HAP-1 (cell line): ENCODE measurements at regions not wholly inside any gene's neighbourhood (a gene's known extent, or its start where the extent isn't known, plus 50 kb on each side); places are given as distances from the start of the nearest gene placed in this dataset.

ENCODE experiments used
- DNase-seq, 2 experiments: peaks; one replicate each; pipeline ENCODE4 v3.0.0-alpha.2; 2016 to 2020; ENCODE audit warnings: low spot score in 2 of 2
- H3K27me3 ChIP-seq: fragments of 250-450 bp; sonication (Bioruptor Pico); 2 replicates; pipeline ENCODE4 v1.5.1; 2020; ENCODE audit warnings: low read depth, mild to moderate bottlenecking, moderate library complexity
- H3K36me3 ChIP-seq: fragments of 250-450 bp; sonication (Bioruptor Pico); replicated peaks from 2 replicates; pipeline ENCODE4 v1.5.1; 2020; ENCODE audit warnings: mild to moderate bottlenecking
- H3K4me1 ChIP-seq: fragments of 250-450 bp; sonication (Bioruptor Pico); 2 replicates; pipeline ENCODE4 v1.5.1; 2020; ENCODE audit warnings: mild to moderate bottlenecking
- H3K4me3 ChIP-seq: fragments of 250-450 bp; sonication (Bioruptor Pico); 2 replicates; pipeline ENCODE4 v1.5.1; 2020; ENCODE audit warnings: mild to moderate bottlenecking, moderate library complexity
- H3K9me3 ChIP-seq: fragments of 250-450 bp; sonication (Bioruptor Pico); 2 replicates; pipeline ENCODE4 v1.5.1; 2020; ENCODE audit warnings: mild to moderate bottlenecking, moderate library complexity
- in situ Hi-C: fragments of 300-500 bp; cut with MboI; formaldehyde crosslinking; loops from 3 replicates; pipeline ENCODE4 v1.14.3; 2020; ENCODE audit warnings: low sequenced_read_pairs, inconsistent platforms, mixed read lengths

DNA sequence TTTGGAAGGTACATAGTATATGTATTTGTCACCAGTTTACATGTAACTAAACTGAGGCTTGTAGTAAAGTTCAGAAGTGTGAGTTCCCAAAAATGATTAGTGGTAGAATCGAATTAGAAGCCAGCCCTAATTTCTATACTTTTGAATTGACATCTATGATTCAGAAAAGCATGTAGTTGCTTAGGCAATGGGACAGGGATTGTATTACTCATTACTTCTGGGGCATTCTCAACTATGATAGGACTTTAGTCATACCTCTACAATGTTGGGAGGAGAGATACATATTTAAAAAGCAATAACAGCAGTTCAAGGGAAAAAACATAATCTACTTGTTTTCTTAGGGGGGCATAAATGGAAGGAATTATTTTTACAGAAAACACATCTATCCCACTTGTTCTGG lies 277.9 kb upstream of the E2F7 start:
- DNase-seq, result no peak
- in situ Hi-C loops, result no loop called here
- peaks cover 3% of the 10 kb centered on the region for H3K27me3 ChIP-seq

DNA sequence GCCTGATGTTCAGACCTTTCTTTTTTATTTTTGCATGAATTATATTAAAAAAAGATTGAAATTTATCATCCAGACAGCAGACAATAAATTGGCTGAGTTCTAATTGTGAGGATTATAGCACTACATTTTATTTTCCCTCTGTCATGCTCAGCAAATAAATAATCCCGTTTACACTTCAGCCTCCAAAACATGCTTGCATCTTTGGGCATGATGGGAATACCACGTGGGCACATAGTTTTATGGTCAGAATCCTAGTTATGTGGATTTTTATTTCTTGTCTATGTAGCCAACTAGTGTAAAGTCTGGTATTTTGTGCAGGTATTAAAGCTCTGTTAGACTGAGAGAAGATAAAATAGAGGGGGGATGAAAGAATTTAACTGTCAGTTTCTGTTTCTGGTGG lies 276.9 kb upstream of the E2F7 start:
- in situ Hi-C loops, result no loop called here
- H3K27me3 ChIP-seq, result peaks cover 7% of the 10 kb centered on the region
- no peaks in the 10 kb centered on the region for H3K4me1 ChIP-seq
- no peaks in the 10 kb centered on the region for H3K36me3 ChIP-seq
- no peak overlapping the region for H3K4me3 ChIP-seq
- H3K9me3 ChIP-seq, result no peaks in the 10 kb centered on the region
- DNase-seq, result no peak

More for the DNA sequence above, 277.9 kb upstream of the E2F7 start:
- no peak overlapping the region for H3K4me3 ChIP-seq
- no peaks in the 10 kb centered on the region for H3K4me1 ChIP-seq
- H3K36me3 ChIP-seq, result no peaks in the 10 kb centered on the region
- no peaks in the 10 kb centered on the region for H3K9me3 ChIP-seq

DNA sequence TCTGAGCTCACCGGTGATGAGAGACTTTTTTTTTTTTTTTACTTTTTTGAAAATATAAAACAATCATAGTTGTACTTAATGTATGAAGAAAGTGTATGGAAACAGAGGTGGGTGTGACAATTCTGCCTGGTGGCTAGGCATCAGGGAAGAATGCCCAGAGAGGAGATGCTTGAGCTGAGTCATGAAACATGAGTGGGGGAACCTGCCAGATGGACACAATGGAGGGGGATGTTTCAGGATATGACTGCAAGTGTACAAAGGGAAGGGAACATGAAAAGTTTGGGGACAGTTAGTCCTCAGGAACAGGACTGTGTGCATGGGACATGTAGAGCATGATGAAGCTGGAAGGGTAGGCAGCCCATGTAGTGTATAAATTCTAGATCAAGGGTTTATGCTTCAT lies 274.2 kb upstream of the E2F7 start:
- H3K9me3 ChIP-seq, result no peaks in the 10 kb centered on the region
- no peaks in the 10 kb centered on the region for H3K36me3 ChIP-seq
- H3K4me1 ChIP-seq, result no peaks in the 10 kb centered on the region
- peaks cover 7% of the 10 kb centered on the region for H3K27me3 ChIP-seq
- in situ Hi-C loops, result no loop called here
- DNase-seq, result no peak
- H3K4me3 ChIP-seq, result no peak overlapping the region

DNA sequence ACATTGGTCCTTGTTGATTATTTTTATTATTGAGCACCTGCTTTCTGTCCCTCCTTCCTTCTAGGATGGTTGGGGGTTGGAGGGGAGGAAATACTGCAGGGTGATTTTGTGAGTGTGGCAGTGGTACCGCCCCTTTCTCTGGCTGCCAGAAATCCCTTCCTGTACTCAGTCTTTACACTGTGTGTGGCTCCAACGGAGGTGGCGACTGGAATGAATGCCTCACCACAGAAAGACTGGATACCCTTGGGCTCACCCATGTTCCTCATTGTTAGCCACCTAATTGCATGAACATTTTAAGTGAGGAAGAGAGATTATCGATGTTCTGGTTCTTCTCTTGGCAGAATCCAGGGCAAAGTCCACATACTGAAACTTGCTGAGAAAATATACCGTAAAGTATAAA lies 272.0 kb upstream of the E2F7 start:
- no peak overlapping the region for H3K4me3 ChIP-seq
- no peaks in the 10 kb centered on the region for H3K4me1 ChIP-seq
- H3K36me3 ChIP-seq, result no peaks in the 10 kb centered on the region
- DNase-seq, result no peak
- peaks cover 12% of the 10 kb centered on the region for H3K27me3 ChIP-seq
- in situ Hi-C loops, result no loop called here
- H3K9me3 ChIP-seq, result no peaks in the 10 kb centered on the region

DNA sequence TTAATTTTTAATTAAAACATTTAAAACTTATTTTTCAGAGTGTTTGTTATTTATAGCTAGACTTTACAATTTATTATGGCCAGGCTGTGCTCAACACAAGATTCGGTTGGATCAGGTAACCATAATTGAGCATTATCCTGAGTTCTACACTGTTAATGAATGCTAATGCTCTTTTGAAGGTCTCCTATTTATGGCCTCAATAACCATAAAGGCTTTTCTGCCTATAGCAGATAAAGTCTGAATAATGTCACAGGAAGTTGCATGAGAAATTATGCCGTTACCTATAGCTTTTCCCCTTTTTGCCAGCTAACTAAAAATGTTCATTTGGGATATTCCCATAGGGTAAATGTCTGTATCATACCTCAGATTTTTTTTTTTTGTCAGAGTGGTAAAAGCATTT lies 269.4 kb upstream of the E2F7 start:
- Histone ChIP-seq H3K4me1 (no peaks in the 10 kb centered on the region), H3K4me3 (no peak overlapping the region), H3K27me3 (peaks cover 9% of the 10 kb centered on the region), H3K9me3 (no peaks in the 10 kb centered on the region), H3K36me3 (no peaks in the 10 kb centered on the region)
- in situ Hi-C loops, result no loop called here
- no peak for DNase-seq

DNA sequence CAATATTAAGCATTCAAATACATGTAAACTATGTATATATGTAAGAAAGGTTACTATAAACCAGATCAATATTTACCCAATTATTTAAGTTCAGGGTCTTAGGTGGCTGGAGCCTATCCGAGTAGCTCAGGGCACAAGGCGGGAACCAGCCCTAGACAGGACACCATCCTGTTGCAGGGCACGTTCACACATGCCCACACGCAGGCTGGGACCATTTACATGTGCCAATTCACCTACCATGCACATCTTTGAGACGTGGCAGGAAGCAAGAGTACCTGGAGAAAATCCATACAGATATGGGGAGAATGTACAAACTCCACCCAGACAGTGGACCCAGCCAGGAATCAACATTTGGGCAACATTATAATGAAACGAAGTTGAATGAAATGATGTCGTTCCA lies 263.0 kb upstream of the E2F7 start:
- in situ Hi-C loops, result no loop called here
- no peak overlapping the region for H3K4me3 ChIP-seq
- H3K27me3 ChIP-seq, result peaks cover 34% of the 10 kb centered on the region
- H3K9me3 ChIP-seq, result no peaks in the 10 kb centered on the region
- H3K4me1 ChIP-seq, result no peaks in the 10 kb centered on the region
- H3K36me3 ChIP-seq, result no peaks in the 10 kb centered on the region
- DNase-seq, result no peak

DNA sequence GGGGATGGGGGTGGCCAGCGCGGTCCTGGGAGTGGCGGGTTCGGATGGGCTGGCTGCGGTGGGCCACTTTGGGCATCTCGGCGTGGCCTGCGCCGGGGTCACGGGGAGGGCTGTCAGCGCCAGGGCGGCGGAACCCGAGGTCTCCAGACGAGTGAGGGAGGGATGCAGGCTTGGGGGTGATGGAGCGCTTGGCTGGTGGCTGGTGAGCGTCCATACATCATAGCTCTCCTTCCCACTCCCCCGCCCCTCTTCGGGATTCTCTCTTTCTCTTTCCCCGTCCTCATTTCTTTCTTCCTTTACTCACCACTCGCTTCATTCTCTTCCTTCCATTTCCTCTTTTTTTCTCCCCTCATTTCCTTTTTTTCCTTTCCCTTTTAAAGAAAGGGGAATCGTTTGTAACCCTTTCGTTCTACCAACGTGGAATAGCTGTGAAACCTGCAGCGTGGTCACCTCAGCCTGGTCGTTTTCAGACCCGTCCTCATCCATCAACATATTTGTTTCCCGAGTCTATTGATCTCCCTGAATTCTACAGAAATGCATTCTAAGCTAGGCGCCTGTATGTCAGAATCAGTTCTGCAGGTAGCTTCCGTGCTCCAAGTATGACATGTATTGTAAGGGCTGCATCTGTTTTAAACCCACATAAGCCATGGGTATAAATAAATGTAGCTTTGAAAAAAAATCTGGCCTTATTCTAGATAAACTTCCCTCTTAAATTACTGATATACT lies 260.3 kb upstream of the E2F7 start:
- DNase-seq, result peak in 1 of 2 experiments; percentile 16
- H3K27me3 ChIP-seq, result peaks cover 37% of the 10 kb centered on the region
- no peaks in the 10 kb centered on the region for H3K36me3 ChIP-seq
- H3K4me1 ChIP-seq, result no peaks in the 10 kb centered on the region
- in situ Hi-C loops, result no loop called here
- no peak overlapping the region for H3K4me3 ChIP-seq
- H3K9me3 ChIP-seq, result no peaks in the 10 kb centered on the region

DNA sequence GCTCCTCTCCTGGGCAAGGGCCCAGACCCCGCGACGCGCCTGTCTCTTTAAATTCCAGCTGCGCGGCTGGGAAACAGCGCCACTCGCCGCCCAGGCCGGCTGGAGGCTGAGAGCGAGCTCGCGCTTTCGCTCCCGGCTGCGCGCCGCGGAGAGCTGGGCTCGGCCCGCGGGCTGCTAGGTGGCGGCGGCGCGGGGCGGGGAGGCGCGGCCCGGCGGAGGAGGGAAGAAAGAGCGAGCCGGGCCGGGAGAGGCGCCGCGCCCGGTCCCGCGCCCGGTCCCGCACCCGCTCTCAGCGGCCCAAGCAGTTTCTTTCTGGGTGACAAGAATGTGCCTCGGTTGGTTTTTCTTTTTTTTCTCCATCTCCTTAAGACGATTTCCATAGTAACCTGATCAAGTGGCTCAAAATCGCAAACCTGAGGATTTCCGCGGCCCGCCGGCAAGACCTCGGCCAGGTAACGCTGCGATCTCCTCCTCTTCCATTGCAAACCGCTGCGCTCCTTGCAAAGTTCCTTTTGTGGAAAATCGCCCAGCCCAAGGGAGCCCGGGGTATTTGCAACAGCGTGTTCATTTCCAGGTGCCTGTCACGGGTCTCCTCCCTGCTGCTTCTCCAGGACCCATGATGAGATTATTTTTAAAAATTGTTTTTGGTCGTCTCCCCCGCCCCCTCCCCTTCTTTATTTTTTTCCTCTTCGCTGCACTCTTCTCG lies 259.5 kb upstream of the E2F7 start:
- H3K9me3 ChIP-seq, result no peaks in the 10 kb centered on the region
- in situ Hi-C loops, result no loop called here
- peak; percentile 52 to 78 for DNase-seq
- no peaks in the 10 kb centered on the region for H3K4me1 ChIP-seq
- H3K36me3 ChIP-seq, result no peaks in the 10 kb centered on the region
- H3K4me3 ChIP-seq, result peak overlapping the region; percentile 27
- peaks cover 37% of the 10 kb centered on the region for H3K27me3 ChIP-seq

DNA sequence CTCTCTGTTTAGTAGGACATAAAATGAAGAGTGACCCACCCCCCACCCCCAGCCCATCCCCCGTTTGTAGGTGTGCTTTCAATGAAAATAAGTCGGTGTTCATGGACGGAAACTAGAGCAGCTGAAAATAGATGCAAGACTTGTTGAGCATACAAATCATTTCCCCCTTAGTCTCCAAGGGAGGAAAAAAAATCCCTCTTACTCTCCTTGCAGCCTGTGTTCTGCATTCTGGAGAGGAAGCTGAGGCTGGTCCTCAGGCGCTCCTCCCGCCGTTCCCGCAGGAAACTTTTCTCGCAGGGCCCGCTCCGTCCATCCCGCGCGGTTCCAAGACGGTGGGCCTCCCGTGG lies 259.0 kb upstream of the E2F7 start:
- H3K4me1 ChIP-seq, result no peaks in the 10 kb centered on the region
- H3K36me3 ChIP-seq, result no peaks in the 10 kb centered on the region
- peaks cover 37% of the 10 kb centered on the region for H3K27me3 ChIP-seq
- peak overlapping the region; percentile 14; the same call in 1 of the 2 replicates for H3K4me3 ChIP-seq
- DNase-seq, result no peak
- no peaks in the 10 kb centered on the region for H3K9me3 ChIP-seq
- in situ Hi-C loops, result no loop called here

DNA sequence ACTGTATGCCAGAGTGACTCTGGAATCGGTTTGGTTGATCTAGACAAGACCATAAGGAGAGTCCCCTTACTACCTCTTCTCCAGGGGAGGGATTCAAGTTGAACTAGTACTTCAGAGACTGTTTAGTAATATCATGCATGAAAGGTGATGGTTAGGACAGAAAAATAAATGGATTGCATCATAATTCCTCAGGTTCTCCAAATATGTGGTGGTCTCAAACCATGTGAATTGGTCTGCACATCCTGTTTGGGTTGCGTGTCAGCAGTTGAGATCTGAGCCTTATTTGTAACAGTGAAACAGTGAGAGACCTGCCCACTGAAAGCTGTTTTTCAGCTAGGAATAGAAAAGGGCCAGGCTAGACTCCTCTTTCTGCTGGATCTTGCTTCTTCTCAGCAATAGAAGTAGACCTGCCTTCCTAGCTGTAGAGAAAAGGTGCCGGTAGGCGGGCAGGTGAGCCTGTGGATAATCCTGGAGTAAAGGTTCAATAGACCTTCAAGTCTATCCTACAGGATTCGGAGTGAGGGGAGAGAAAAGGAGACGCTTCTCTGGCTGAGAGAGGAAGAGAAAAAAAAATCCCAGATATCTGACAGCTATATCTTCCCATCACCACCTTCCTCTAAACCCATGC lies 258.5 kb upstream of the E2F7 start:
- H3K36me3 ChIP-seq, result no peaks in the 10 kb centered on the region
- no peak overlapping the region for H3K4me3 ChIP-seq
- in situ Hi-C loops, result no loop called here
- peaks cover 37% of the 10 kb centered on the region for H3K27me3 ChIP-seq
- H3K4me1 ChIP-seq, result no peaks in the 10 kb centered on the region
- H3K9me3 ChIP-seq, result no peaks in the 10 kb centered on the region
- no peak for DNase-seq

DNA sequence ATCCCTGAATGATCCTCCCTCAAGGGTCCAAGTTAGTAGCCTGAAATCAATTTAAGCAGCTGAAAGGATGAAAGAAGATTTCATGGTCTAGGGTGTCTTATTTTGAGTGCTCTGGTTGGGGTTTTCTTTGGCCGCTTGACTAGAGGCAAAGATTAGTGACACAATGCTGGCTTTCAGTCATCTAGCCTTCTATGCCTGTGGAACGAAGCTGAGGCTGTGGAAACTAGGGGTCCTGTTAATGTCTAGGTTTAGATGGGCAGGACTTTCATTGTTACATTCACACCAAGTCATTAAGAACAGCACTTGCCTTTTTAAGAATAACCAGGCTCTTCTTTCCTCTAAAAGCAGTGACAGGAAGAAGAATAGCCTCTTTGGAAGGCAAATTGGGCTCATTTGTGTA lies 253.8 kb upstream of the E2F7 start:
- Histone ChIP-seq H3K4me3 (no peak overlapping the region), H3K27me3 (0 out of 2 replicates have a peak, but pooled peaks cover 2% of the 10 kb centered on the region), H3K4me1 (no peaks in the 10 kb centered on the region), H3K9me3 (no peaks in the 10 kb centered on the region), H3K36me3 (no peaks in the 10 kb centered on the region)
- no peak for DNase-seq
- in situ Hi-C loops, result no loop called here

DNA sequence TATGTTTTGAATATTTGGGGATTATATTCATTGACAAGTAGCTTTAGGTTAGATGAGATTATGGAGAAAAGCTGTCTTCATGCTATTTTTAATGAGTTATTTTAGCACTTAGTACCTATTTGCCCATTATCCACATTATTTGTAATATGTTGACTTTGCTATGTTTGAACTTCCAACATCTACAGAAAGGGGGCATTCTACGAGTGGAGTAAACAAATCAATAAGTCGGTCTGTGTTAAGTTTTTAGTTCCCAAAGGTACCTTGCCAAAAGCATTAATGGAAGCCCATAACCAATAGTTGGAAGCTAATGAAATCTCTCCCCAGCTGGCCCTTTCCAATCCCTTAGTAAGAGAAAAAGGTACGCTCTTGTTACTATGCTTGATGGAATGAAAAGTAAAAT lies 250.0 kb upstream of the E2F7 start:
- H3K9me3 ChIP-seq, result no peaks in the 10 kb centered on the region
- no peaks in the 10 kb centered on the region for H3K27me3 ChIP-seq
- no peak for DNase-seq
- H3K36me3 ChIP-seq, result no peaks in the 10 kb centered on the region
- H3K4me1 ChIP-seq, result no peaks in the 10 kb centered on the region
- in situ Hi-C loops, result no loop called here
- no peak overlapping the region for H3K4me3 ChIP-seq

DNA sequence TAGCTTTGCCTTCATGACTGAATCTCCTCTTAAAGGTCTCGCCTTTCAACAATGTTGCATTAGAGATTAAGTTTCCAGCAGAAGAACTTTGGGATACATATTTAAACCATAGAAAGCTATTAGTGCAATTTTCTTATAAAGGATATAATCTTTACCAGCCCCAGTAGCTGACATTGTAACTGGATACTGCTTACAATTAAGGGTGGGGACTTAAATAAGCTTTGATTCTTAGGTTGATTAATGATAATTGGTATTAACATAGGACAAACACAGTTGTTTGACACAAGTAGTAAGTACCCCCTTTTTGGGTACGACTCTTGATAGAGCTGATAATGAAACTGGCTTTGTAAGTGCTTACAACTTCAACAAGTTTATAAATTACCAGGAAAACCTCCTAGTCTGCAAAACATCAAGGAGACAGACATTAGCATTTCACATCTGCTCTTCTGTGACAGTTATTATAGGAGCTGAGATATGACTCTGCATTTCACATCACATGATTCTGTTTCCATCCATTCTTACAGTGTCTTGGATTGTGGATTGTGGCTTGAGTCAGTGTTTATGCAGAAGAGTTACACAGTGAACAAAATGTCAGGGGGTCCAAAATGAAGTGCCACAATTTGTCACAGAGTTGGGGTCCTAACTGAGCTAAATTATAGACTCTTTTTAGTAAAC lies 249.1 kb upstream of the E2F7 start:
- no peak overlapping the region for H3K4me3 ChIP-seq
- in situ Hi-C loops, result no loop called here
- H3K27me3 ChIP-seq, result no peaks in the 10 kb centered on the region
- no peaks in the 10 kb centered on the region for H3K4me1 ChIP-seq
- H3K36me3 ChIP-seq, result no peaks in the 10 kb centered on the region
- H3K9me3 ChIP-seq, result no peaks in the 10 kb centered on the region
- no peak for DNase-seq

DNA sequence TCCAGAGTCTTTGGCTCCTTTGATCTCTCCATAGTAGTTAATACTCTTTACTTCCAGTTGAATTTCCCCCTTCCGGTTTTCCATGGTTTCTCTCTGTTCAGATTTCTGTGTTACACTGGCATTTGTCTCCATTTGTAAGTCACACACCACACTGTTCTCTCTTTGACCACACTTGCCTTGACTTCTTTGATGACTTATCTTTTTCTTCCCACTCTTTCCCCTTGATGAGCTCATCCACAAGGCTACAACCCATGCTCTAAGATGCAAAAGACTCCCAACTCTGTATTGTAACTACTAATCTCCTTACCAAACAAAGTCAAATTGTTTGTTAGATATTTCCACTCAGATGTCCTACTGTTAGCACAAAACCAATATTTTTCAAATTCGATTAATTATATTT lies 242.7 kb upstream of the E2F7 start:
- Histone ChIP-seq H3K27me3 (no peaks in the 10 kb centered on the region), H3K4me1 (no peaks in the 10 kb centered on the region)

More for the DNA sequence above, 242.7 kb upstream of the E2F7 start:
- H3K9me3 ChIP-seq, result no peaks in the 10 kb centered on the region
- no peak overlapping the region for H3K4me3 ChIP-seq
- no peak for DNase-seq
- in situ Hi-C loops, result no loop called here
- H3K36me3 ChIP-seq, result no peaks in the 10 kb centered on the region
